Fibroblast of villous mesenchyme (primary cell): ENCODE measurements at regions not wholly inside any gene's neighbourhood (a gene's known extent, or its start where the extent isn't known, plus 50 kb on each side); places are given as distances from the start of the nearest gene placed in this dataset.

Source experiments
- DNase-seq: peaks from one replicate; pipeline ENCODE4 v3.0.0-alpha.2; 2010; ENCODE audit warnings: low read depth
- H3K4me3 ChIP-seq: 2 replicates; pipeline ENCODE4 v1.5.1; 2011; ENCODE audit warnings: low read depth, mild to moderate bottlenecking, low read length
- CTCF ChIP-seq: IDR thresholded peaks from 2 replicates; pipeline ENCODE4 v1.5.1; 2012; ENCODE audit warnings: low read depth, mild to moderate bottlenecking, low read length; ENCODE audit not compliant: insufficient read depth

- TF ChIP-seq CTCF = no peak
- no peak for DNase-seq
- H3K4me3 ChIP-seq = no peak overlapping the region
These were observed 1508.9 kb downstream of the BRD1 start for GRCh38 chr22:48318575-48319320.

DNA sequence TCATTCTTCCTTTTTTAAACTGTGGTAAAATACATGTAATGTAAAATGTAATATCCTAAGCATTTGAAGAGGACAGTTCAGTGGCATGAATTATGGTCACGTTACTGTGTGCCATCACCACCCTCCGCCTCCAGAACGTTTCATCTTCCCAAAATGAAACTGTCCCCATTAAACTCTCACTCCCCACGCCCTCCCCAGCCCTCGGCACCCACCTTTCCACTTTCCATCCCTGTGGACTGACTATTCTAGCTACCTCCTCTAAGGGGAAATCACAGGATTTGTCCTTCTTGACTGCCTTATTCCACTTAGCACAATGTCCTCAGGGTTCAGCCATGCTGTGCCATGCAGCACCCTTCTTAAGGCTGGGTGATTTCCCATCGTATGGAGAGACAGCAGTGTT, 1509.5 kb downstream of the BRD1 start:
- no peak overlapping the region for H3K4me3 ChIP-seq
- no peak for DNase-seq
- TF ChIP-seq CTCF = no peak

DNA sequence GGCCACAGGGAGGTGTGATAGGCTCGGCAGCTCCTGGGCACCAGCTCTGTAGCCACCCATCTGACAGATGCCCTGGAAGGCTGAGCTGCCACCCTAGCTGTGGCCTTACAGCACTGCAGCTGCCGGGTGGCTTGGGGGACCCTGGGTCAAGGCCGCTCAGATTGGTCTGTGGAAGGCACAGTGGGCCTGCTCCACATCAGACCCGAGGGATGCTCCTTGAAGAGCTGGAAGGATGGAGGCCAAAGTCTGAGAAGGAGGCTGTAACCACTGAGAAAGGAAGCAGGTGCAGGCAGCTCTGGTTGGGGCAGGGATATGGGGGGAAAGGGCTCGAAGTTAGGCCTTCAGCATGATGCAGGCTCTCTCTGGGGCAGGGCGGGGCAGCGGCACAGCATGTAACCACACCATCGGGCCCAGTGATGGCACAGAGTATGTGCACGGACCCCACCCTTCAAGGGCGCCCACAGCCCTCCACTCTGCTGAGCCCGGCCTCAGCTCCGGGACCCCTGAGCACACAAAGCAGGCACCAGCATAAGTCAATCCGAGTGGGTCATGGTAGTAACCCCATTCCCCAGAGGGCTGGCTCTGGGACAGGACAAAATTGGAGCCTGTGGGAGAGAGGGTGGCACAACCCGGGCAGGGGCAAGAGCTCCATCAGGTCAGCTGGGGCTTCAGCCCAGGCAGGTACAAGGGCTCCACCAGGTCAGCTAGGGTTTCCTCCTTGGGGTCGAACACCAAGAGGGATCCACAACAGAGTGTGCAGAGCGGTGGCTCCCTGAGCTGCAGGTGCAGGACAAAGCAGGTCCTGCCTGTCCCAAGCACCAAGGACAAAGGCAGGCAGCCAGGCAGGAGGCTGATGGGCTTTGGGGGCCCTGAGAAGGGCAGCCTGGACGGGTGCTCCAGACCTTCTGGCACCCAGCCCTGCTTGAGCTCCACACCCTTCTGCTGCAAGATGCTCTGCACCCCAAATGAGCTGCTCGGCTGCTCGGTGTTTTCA, 1511.1 kb downstream of the BRD1 start:
- DNase-seq = no peak
- no peak for TF ChIP-seq CTCF
- no peak overlapping the region for H3K4me3 ChIP-seq

GRCh38 chr22:48315439-48316256, 1512.0 kb downstream of the BRD1 start:
- H3K4me3 ChIP-seq = no peak overlapping the region
- DNase-seq = no peak
- no peak for TF ChIP-seq CTCF

- no peak for TF ChIP-seq CTCF
- no peak overlapping the region for H3K4me3 ChIP-seq
- DNase-seq = no peak
These were observed 1513.6 kb downstream of the BRD1 start for GRCh38 chr22:48314073-48314472.

- H3K4me3 ChIP-seq = no peak overlapping the region
- no peak for TF ChIP-seq CTCF
- no peak for DNase-seq
These were observed 1514.4 kb downstream of the BRD1 start for GRCh38 chr22:48313175-48313830.
